A673 (cell line): ENCODE measurements at regions not wholly inside any gene's neighbourhood (a gene's known extent, or its start where the extent isn't known, plus 50 kb on each side); places are given as distances from the start of the nearest gene placed in this dataset.

ENCODE experiments used
- EZH2 ChIP-seq: fragments of 200-600 bp; sonication (generic); IDR thresholded peaks from 2 replicates; pipeline ENCODE4 v1.6.1; 2017; ENCODE audit warnings: borderline replicate concordance, low read depth, mild to moderate bottlenecking, mixed read lengths, antibody characterized with exemption, low read length; ENCODE audit not compliant: poor library complexity, severe bottlenecking
- TF ChIP-seq, protein P1 (sequence below): fragments of 300-800, 200-600 bp; sonication (generic); conservative IDR thresholded peaks from 2 replicates; pipeline ENCODE4 v1.5.1; 2017; ENCODE audit warnings: low read depth, mild to moderate bottlenecking, antibody characterized with exemption, low read length, moderate library complexity, mixed read lengths

DNA sequence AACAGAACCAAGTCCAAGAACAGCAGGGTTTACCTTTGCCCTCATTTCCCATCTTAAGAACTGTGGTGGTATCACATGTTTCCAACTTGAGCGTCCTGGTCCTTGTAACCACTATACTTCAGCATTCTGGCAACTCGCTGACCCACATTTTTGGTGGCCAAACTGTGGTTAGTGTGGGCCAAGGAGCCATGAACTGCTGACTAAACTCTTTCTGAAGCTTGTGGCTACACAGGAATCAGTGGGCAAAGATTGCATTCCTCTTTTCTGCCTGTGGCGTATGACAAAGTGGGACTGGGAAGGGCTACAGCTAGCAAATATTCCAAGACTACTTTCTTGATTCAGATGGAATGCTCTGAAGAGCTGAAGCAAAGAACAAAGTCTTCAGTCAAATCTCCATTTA, 106.3 kb upstream of the MID1 start:
- no peak for TF ChIP-seq EZH2
- TF ChIP-seq, protein P1, sequence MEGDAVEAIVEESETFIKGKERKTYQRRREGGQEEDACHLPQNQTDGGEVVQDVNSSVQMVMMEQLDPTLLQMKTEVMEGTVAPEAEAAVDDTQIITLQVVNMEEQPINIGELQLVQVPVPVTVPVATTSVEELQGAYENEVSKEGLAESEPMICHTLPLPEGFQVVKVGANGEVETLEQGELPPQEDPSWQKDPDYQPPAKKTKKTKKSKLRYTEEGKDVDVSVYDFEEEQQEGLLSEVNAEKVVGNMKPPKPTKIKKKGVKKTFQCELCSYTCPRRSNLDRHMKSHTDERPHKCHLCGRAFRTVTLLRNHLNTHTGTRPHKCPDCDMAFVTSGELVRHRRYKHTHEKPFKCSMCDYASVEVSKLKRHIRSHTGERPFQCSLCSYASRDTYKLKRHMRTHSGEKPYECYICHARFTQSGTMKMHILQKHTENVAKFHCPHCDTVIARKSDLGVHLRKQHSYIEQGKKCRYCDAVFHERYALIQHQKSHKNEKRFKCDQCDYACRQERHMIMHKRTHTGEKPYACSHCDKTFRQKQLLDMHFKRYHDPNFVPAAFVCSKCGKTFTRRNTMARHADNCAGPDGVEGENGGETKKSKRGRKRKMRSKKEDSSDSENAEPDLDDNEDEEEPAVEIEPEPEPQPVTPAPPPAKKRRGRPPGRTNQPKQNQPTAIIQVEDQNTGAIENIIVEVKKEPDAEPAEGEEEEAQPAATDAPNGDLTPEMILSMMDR = no peak
